LNCAP (cell line): ENCODE measurements at regions not wholly inside any gene's neighbourhood (a gene's known extent, or its start where the extent isn't known, plus 50 kb on each side); places are given as distances from the start of the nearest gene placed in this dataset.
A peak's percentile ranks its signal among the peaks of the same experiment; 100 is the strongest.

Source experiments
- CTCF ChIP-seq: fragments of 450-650 bp; IDR thresholded peaks from 2 replicates; pipeline ENCODE4 v1.5.1; 2017; ENCODE audit warnings: mild to moderate bottlenecking

- TF ChIP-seq CTCF: no peak
Observed at GRCh38 chr6:120260636-120261035, 911.1 kb upstream of the MAN1A1 start.

GRCh38 chr6:120254651-120255050 is 905.1 kb upstream of the MAN1A1 start:
- no peak for TF ChIP-seq CTCF

GRCh38 chr6:120248451-120248850 is 898.9 kb upstream of the MAN1A1 start:
- no peak for TF ChIP-seq CTCF

GRCh38 chr6:120237221-120237620 is 887.7 kb upstream of the MAN1A1 start:
- TF ChIP-seq CTCF: no peak

GRCh38 chr6:120230008-120230407 is 880.4 kb upstream of the MAN1A1 start:
- TF ChIP-seq CTCF: peak; percentile 25; the same call in 1 of the 2 replicates

GRCh38 chr6:120228297-120228696 is 878.7 kb upstream of the MAN1A1 start:
- no peak for TF ChIP-seq CTCF

- no peak for TF ChIP-seq CTCF
Observed at GRCh38 chr6:120219339-120219738, 869.8 kb upstream of the MAN1A1 start.

- no peak for TF ChIP-seq CTCF
Observed at GRCh38 chr6:120214088-120214499, 864.5 kb upstream of the MAN1A1 start.
